ENCODE measurements at regions not wholly inside any gene's neighbourhood (a gene's known extent, or its start where the extent isn't known, plus 50 kb on each side); places are given as distances from the start of the nearest gene placed in this dataset.
"Not testable (repeated sequence)": the region's sequence is repeated elsewhere in the genome, so short reads cannot be mapped to it uniquely, and the experiment has no call there.

GRCh38 chr20:1752045-1752444, 94.5 kb upstream of the SIRPG start:
- no peak for DNase-seq (ENCODE audit: low read depth)

GRCh38 chr20:1748777-1749176, 91.2 kb upstream of the SIRPG start:
- no peak for DNase-seq (ENCODE audit: low read depth)

- no peak for DNase-seq (ENCODE audit: low read depth)
Measured at GRCh38 chr20:1747953-1748577, 90.5 kb upstream of the SIRPG start.

- not testable (repeated sequence) for DNase-seq (ENCODE audit: low read depth)
Measured at GRCh38 chr20:1742049-1742434, 84.5 kb upstream of the SIRPG start.

GRCh38 chr20:1741309-1742048, 83.9 kb upstream of the SIRPG start:
- DNase-seq (ENCODE audit: low read depth): no peak

GRCh38 chr20:1737134-1737533, 79.6 kb upstream of the SIRPG start:
- DNase-seq (ENCODE audit: low read depth): no peak

- no peak for DNase-seq (ENCODE audit: low read depth)
Measured at GRCh38 chr20:1735417-1736089, 78.0 kb upstream of the SIRPG start.

- no peak for DNase-seq (ENCODE audit: low read depth)
Measured at GRCh38 chr20:1734269-1734858, 76.8 kb upstream of the SIRPG start.

GRCh38 chr20:1731828-1732375, 74.3 kb upstream of the SIRPG start:
- DNase-seq (ENCODE audit: low read depth): not testable (repeated sequence)

GRCh38 chr20:1730981-1731711, 73.6 kb upstream of the SIRPG start:
- not testable (repeated sequence) for DNase-seq (ENCODE audit: low read depth)

- not testable (repeated sequence) for DNase-seq (ENCODE audit: low read depth)
Measured at GRCh38 chr20:1727303-1727702, 69.7 kb upstream of the SIRPG start.

- DNase-seq (ENCODE audit: low read depth): no peak
Measured at GRCh38 chr20:1724901-1725300, 67.3 kb upstream of the SIRPG start.

GRCh38 chr20:1722513-1723050, 65.0 kb upstream of the SIRPG start:
- no peak for DNase-seq (ENCODE audit: low read depth)

- no peak for DNase-seq (ENCODE audit: low read depth)
Measured at GRCh38 chr20:1721687-1722512, 64.3 kb upstream of the SIRPG start.

- no peak for DNase-seq (ENCODE audit: low read depth)
Measured at GRCh38 chr20:1720845-1721475, 63.4 kb upstream of the SIRPG start.

GRCh38 chr20:1720226-1720625, 62.6 kb upstream of the SIRPG start:
- DNase-seq (ENCODE audit: low read depth): no peak

- no peak for DNase-seq (ENCODE audit: low read depth)
Measured at GRCh38 chr20:1718604-1719384, 61.2 kb upstream of the SIRPG start.

GRCh38 chr20:1712634-1713624, 55.4 kb upstream of the SIRPG start:
- DNase-seq (ENCODE audit: low read depth): no peak
